GM19240 (cell line): ENCODE measurements at regions not wholly inside any gene's neighbourhood (a gene's known extent, or its start where the extent isn't known, plus 50 kb on each side); places are given as distances from the start of the nearest gene placed in this dataset.
"Not testable (repeated sequence)": the region's sequence is repeated elsewhere in the genome, so short reads cannot be mapped to it uniquely, and the experiment has no call there.

Experiments
- DNase-seq: peaks from one replicate; pipeline ENCODE4 v3.0.0; 2011; ENCODE audit warnings: low spot score; ENCODE audit not compliant: insufficient read length

DNA sequence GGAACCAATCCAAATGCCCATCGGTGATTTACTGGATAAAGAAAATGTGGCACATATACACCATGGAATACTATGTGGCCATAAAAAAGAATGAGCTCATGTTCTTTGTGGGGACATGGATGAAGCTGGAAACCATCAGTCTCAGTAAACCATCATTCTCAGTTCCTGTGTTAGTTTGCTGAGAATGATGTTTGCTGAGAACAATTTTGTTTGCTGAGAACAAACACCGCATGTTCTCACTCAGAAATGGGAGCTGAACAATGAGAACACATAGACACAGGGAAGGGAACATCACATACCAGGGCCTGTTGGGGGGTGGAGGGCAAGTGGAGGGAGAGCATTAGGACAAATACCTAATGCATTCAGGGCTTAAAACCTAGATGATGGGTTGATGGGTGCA lies 185.5 kb downstream of the ANXA1 start:
- DNase-seq, result not testable (repeated sequence)

GRCh38 chr9:73344060-73344459 lies 192.4 kb downstream of the ANXA1 start:
- no peak for DNase-seq

DNA sequence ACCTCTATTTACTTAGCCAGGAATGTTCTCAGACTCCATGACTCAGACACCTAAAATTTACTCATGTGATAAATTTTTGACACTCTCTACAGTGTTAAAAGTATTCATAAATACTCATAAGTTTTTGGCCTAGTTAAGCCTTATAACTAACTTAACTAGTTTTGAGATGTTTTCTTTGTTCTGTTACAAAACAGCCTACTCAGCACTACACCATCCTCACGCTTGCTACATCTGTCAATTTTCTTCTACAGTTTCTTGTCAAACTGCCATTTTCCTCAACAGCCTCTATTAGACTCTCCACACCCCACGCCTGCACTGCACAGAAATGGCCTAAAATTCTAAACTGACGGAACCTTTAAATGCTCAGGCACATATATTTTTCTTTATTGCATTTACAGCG lies 195.5 kb downstream of the ANXA1 start:
- no peak for DNase-seq

DNA sequence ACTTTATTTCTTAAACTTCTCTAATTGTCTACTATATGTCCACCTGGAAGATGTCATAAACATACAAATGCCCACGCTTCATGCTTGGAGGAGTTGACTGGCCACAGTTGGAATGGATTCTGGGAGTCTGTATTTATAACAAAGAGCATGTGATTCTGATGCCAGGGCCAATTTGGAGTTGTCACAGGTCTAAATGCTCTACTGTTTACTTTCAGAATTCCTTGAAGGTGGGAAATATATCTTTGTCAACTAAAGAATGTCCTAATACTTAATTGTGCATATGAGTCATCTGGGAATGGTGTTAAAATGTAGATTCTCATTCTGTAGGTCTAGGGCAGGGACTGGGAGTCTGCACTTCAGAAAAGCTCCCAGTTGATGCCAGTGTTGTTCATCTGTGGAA lies 196.1 kb downstream of the ANXA1 start:
- no peak for DNase-seq

- DNase-seq, result no peak
Observed at GRCh38 chr9:73348471-73348870, 196.8 kb downstream of the ANXA1 start.

- DNase-seq, result no peak
Observed at GRCh38 chr9:73349476-73349875, 197.8 kb downstream of the ANXA1 start.

DNA sequence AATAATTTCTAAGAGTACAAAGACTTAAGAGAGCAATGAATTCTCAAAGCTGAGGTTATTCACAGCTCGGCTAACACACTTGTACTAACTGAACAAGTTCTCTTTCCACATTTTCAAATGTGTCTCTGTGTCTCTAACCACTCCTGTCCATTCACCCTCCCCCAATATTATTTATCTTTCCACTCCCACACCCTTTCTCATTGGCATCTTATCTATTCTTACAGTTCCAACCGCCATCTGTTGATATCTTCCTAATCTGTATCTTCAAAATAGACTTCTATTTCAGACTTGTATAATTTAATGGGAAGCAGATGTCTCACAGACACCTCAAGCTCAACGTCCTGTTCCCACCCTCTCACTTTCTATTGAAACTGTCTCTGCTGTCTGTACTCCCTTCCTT lies 205.9 kb downstream of the ANXA1 start:
- no peak for DNase-seq

GRCh38 chr9:73370053-73370452 lies 218.4 kb downstream of the ANXA1 start:
- no peak for DNase-seq

GRCh38 chr9:73371801-73372200 lies 220.1 kb downstream of the ANXA1 start:
- no peak for DNase-seq

DNA sequence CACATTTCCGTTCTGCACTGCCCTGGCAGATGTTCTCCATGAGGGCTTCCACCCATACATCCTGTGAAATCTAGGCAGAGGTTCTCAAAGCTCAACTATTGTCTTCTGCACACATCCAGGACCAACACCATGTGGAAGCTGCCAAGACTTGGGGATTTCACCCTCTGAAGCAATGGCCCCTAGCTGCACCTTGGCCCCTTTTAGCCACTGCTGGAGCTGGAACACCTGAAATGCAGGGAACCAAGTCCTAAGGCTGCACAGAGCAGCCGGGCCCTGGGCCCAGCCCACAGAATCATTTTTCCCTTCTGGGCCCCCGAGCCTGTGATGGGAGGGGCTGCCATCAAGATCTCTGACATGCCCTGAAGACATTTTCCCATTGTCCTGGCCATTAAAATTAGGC lies 228.7 kb downstream of the ANXA1 start:
- no peak for DNase-seq

DNA sequence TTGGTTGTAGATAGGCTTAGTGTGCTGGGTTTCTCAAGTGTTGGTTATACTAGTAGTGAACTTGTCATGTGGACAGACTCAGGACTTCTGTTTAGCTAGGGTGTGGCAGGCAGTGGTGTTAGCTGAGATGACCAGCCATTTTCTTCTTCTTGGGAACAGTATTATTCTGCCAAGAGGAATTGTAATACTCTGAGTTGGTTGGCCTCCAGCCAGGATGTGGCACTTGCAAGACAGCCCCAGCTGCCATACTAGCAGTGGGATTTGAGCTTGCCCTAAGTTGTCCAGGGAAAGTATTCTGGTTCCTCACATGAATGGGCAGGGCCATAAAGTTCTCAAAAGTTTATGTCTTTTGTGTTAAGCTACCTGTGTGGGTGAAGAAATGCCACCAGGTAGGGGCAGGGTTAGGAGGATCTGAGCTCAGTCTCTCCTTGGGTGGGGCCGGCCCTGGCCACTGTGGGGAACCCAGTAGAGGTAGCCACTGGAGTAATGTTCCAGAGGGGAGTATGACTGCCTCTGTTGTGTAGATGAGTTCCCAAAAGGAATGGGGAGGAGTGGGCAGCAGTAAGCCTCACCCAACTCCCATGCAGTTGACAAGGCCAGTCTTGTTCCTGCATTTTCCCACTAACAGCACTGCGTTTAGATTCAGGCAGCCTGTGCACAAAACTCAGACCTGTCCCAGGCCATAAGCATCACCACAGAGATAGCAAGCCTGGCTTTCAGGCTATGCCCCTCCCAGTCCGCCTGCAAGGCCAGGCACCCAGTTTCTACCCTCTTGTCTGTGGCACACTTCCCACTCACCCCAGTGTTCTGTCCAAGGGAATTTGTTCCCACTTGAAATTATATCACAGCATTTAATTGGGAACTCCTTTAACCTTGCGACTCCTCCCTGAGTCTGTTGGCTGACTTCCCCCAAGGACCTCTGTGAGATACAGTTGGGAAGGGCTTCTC lies 250.7 kb downstream of the ANXA1 start:
- DNase-seq, result no peak

GRCh38 chr9:73411494-73411893 lies 259.8 kb downstream of the ANXA1 start:
- DNase-seq, result no peak

- DNase-seq, result no peak
Observed at GRCh38 chr9:73412874-73413273, 261.2 kb downstream of the ANXA1 start.

- DNase-seq, result no peak
Observed at GRCh38 chr9:73423891-73424290, 272.2 kb downstream of the ANXA1 start.

DNA sequence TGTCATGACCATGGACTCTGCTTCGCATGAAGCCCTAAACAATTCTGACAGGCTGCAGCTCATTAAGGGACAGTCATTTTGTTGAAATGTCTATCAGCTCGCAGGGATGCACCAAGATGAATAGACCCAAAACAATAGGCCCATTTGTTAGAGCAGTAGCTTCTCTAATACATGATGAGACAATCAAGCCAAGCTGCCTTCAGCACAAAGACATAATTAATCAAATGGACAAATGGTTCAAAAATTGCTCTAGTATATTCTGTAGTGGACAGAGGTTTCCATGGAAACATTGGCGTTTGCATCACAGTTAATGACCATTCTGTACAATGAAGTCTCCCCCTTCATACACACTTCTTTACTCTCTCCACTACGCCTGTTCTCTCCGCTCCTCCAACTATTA lies 274.6 kb downstream of the ANXA1 start:
- no peak for DNase-seq

DNA sequence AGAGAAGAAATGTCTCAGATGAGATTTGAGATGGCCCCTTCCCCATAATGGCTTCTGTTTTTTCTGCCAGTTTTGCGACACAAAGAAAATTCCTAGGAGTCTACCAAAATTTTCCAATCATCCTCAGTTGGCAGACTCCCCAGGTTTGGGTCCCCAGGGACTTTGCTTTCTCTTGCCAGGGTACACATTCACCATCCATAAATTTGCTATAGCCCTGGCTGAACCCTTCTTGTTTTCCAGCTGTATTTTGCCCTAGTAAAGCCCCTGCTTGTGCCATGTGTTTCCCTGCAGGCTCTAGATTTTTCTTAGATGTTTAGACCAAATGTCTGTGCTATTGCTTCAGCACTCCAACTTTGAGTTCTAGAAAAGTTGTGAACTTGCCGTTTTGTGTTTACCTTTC lies 283.2 kb downstream of the ANXA1 start:
- DNase-seq, result no peak

- no peak for DNase-seq
Observed at GRCh38 chr9:73437758-73438157, 286.1 kb downstream of the ANXA1 start.

- not testable (repeated sequence) for DNase-seq
Observed at GRCh38 chr9:73439839-73440238, 288.2 kb downstream of the ANXA1 start.

GRCh38 chr9:73441223-73441622 lies 289.6 kb downstream of the ANXA1 start:
- DNase-seq, result no peak

- no peak for DNase-seq
Observed at GRCh38 chr9:73441890-73442818, 290.5 kb downstream of the ANXA1 start.

GRCh38 chr9:73444821-73445220 lies 293.2 kb downstream of the ANXA1 start:
- DNase-seq, result no peak

DNA sequence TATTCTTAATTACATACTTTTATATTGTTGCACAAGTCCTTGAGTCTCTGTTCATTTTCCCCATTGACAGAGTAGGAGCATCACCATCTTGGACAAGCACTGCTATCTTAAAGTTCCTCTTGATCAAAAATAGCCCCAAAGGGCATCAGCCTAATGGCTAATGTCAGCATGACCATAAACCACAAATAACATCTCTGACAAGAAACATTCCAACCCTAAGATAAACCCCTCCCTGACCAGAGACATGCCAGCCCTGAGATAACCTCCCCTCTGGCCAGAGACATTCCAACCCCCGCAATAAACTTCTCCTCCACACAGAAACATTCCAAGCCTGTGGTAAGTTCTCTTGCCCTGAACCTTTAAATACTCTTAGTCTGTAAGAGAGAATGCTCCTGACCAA lies 293.7 kb downstream of the ANXA1 start:
- not testable (repeated sequence) for DNase-seq
